Caco-2 (cell line): ENCODE measurements at regions not wholly inside any gene's neighbourhood (a gene's known extent, or its start where the extent isn't known, plus 50 kb on each side); places are given as distances from the start of the nearest gene placed in this dataset.

ENCODE experiments used
- BruUV-seq: library from RNA; stranded (reverse); fragments of 400-500 nt; replicated peaks from 2 replicates; lab custom pipeline; 2021; lab: Mats Ljungman, UMichigan
- CTCF ChIA-PET: fragments of 300-600 bp; sonication (Branson Sonifier 250); formaldehyde crosslinking; loops from one replicate; lab custom pipeline; 2022; ENCODE audit warnings: antibody characterized with exemption; lab: Charles Lee
- POLR2A ChIA-PET: fragments of 300-600 bp; sonication (Branson Sonifier 250); formaldehyde crosslinking; loops from one replicate; lab custom pipeline; 2022; ENCODE audit warnings: antibody characterized with exemption; lab: Charles Lee
- DNase-seq, 2 experiments: peaks; one replicate each; pipeline versions ENCODE4 v3.0.0 to v3.0.0-alpha.2; 2020 to 2022
- H3K27me3 ChIP-seq: replicated peaks from 2 replicates; pipeline ENCODE4 v1.6.0; 2011; ENCODE audit warnings: low read length; ENCODE audit not compliant: control insufficient read depth, insufficient read depth
- H3K36me3 ChIP-seq: 2 replicates; pipeline ENCODE4 v1.5.1; 2011; ENCODE audit warnings: low read length; ENCODE audit not compliant: control insufficient read depth, insufficient read depth
- H3K4me1 ChIP-seq: fragments of 250-450 bp; sonication (Bioruptor Pico); 2 replicates; pipeline ENCODE4 v1.5.1; 2020; ENCODE audit warnings: mild to moderate bottlenecking
- H3K4me3 ChIP-seq: 2 replicates; pipeline ENCODE4 v1.5.1; 2011; ENCODE audit warnings: low read depth, mild to moderate bottlenecking, control low read depth, low read length
- H3K9me3 ChIP-seq: fragments of 250-450 bp; sonication (Bioruptor Pico); 2 replicates; pipeline ENCODE4 v1.5.1; 2020; ENCODE audit warnings: mild to moderate bottlenecking, moderate library complexity
- H3K27ac Mint-ChIP-seq: one replicate; pipeline ENCODE4 v1.8.0; 2022; ENCODE audit warnings: mixed read lengths; ENCODE audit not compliant: unreplicated experiment
- H3K27me3 Mint-ChIP-seq: one replicate; pipeline ENCODE4 v1.8.0; 2022; ENCODE audit warnings: mixed read lengths; ENCODE audit not compliant: insufficient read depth, unreplicated experiment
- H3K36me3 Mint-ChIP-seq: one replicate; pipeline ENCODE4 v1.8.0; 2022; ENCODE audit warnings: mild to moderate bottlenecking, mixed read lengths; ENCODE audit not compliant: insufficient read depth, unreplicated experiment
- H3K4me1 Mint-ChIP-seq: one replicate; pipeline ENCODE4 v1.8.0; 2022; ENCODE audit warnings: low read depth, mixed read lengths; ENCODE audit not compliant: unreplicated experiment
- H3K4me3 Mint-ChIP-seq: one replicate; pipeline ENCODE4 v1.8.0; 2022; ENCODE audit warnings: mild to moderate bottlenecking, moderate library complexity, mixed read lengths; ENCODE audit not compliant: unreplicated experiment
- H3K9me3 Mint-ChIP-seq: one replicate; pipeline ENCODE4 v1.8.0; 2022; ENCODE audit warnings: mixed read lengths; ENCODE audit not compliant: unreplicated experiment
- intact Hi-C: fragments of 100-400 bp; cut with micrococcal nuclease; formaldehyde crosslinking; loops from one replicate; pipeline ENCODE4 v1.10.0; 2022; ENCODE audit not compliant: unreplicated experiment
- TF ChIP-seq, protein P1 (sequence below), 2 experiments: fragments of 200-600 bp in 1 of 2; IDR thresholded peaks; 1 replicate in 1 of 2; 2 replicates in 1 of 2; pipeline versions ENCODE4 v1.5.1 to v1.8.0; 2011 to 2022; ENCODE audit warnings: antibody characterized with exemption in 1 of 2, control low read depth in 1 of 2, inconsistent platforms in 1 of 2, low read depth in 1 of 2, low read length in 1 of 2, mild to moderate bottlenecking in 1 of 2, moderate library complexity in 1 of 2; ENCODE audit not compliant: insufficient read depth in 1 of 2, severe bottlenecking in 1 of 2, unreplicated experiment in 1 of 2

DNA sequence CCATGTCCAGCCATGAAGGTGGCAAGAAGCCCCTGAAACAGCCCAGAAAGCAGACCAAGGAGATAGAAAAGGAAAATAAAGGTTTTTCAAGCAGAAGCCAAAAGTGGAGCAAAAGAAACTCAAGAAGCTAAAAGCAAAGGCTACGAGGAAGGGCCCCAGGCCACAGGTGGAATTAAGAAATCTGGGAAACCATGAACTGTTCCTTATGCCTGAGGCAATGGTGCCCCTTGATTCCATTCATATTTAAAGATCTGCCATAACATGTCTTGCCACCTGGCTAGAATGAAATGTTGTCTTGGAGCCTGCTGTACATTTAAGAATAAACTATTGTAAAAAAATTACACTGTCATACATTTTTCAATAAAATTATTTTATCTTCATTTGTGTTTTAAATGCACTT, 59.5 kb upstream of the TARS1 start:
- TF ChIP-seq, protein P1, sequence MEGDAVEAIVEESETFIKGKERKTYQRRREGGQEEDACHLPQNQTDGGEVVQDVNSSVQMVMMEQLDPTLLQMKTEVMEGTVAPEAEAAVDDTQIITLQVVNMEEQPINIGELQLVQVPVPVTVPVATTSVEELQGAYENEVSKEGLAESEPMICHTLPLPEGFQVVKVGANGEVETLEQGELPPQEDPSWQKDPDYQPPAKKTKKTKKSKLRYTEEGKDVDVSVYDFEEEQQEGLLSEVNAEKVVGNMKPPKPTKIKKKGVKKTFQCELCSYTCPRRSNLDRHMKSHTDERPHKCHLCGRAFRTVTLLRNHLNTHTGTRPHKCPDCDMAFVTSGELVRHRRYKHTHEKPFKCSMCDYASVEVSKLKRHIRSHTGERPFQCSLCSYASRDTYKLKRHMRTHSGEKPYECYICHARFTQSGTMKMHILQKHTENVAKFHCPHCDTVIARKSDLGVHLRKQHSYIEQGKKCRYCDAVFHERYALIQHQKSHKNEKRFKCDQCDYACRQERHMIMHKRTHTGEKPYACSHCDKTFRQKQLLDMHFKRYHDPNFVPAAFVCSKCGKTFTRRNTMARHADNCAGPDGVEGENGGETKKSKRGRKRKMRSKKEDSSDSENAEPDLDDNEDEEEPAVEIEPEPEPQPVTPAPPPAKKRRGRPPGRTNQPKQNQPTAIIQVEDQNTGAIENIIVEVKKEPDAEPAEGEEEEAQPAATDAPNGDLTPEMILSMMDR (IDR thresholded peaks at IDR 0.05; ENCODE audit: insufficient read depth in 1 of 2, low read depth in 1 of 2, low read length in 1 of 2, severe bottlenecking in 1 of 2, unreplicated experiment in 1 of 2), result no peak
- DNase-seq, result no peak
- POLR2A ChIA-PET, result no interaction called here
- Mint-ChIP-seq H3K27ac (no peak overlapping the region), H3K4me3 (no peak overlapping the region), H3K36me3 (no peaks in the 10 kb centered on the region), H3K9me3 (peaks cover 22% of the 10 kb centered on the region), H3K4me1 (no peaks in the 10 kb centered on the region), H3K27me3 (no peaks in the 10 kb centered on the region)
- Histone ChIP-seq H3K4me3 (no peak overlapping the region), H3K27me3 (no peaks in the 10 kb centered on the region), H3K9me3 (0 out of 2 replicates have a peak, but pooled peaks cover 3% of the 10 kb centered on the region), H3K4me1 (no peaks in the 10 kb centered on the region), H3K36me3 (no peaks in the 10 kb centered on the region)
- CTCF ChIA-PET, result no interaction called here
- BruUV-seq, result no TSS peak
- intact Hi-C loops, result no loop called here
